IPS-15b (cell line): ENCODE measurements at regions not wholly inside any gene's neighbourhood (a gene's known extent, or its start where the extent isn't known, plus 50 kb on each side); places are given as distances from the start of the nearest gene placed in this dataset.

Source experiments
- H3K27me3 ChIP-seq: one replicate; pipeline ENCODE4 v1.6.1; 2013; ENCODE audit warnings: low read length; ENCODE audit not compliant: control insufficient read depth, insufficient read depth
- H3K36me3 ChIP-seq: one replicate; pipeline ENCODE4 v1.6.1; 2013; ENCODE audit warnings: low read length; ENCODE audit not compliant: control insufficient read depth, insufficient read depth
- H3K4me1 ChIP-seq: one replicate; pipeline ENCODE4 v1.6.1; 2013; ENCODE audit warnings: mild to moderate bottlenecking, low read length; ENCODE audit not compliant: control insufficient read depth, insufficient read depth
- H3K4me3 ChIP-seq: one replicate; pipeline ENCODE4 v1.5.1; 2013; ENCODE audit warnings: low read depth, low read length
- H3K9ac ChIP-seq: one replicate; pipeline ENCODE4 v1.6.1; 2013; ENCODE audit warnings: low read depth, mild to moderate bottlenecking, low read length
- H3K9me3 ChIP-seq: one replicate; pipeline ENCODE4 v1.6.1; 2013; ENCODE audit warnings: mild to moderate bottlenecking, low read length; ENCODE audit not compliant: control insufficient read depth, insufficient read depth

DNA sequence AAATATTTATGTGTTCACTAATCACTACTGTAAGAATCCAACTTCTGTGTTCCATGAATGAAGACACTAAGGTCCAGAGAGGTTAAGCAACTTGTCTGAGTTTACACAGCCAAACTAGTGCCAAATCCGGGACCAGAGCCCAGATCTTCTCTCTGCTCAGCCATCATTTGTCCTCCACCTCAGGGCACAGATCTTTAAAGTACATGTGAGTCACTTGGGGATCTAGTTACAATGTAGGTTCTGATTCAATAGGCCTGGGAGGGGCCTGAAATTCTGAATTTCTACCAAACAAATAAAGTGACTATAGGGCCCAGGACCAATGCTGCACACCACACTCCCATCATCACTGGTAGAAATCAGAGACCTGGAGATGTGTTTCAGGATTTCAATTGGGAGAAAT is 162.9 kb downstream of the GXYLT1 start:
- no peak overlapping the region for H3K4me3 ChIP-seq
- no peak overlapping the region for H3K9ac ChIP-seq
- no peaks in the 10 kb centered on the region for H3K27me3 ChIP-seq
- H3K9me3 ChIP-seq, result peaks cover 3% of the 10 kb centered on the region
- H3K36me3 ChIP-seq, result no peaks in the 10 kb centered on the region
- peaks cover 5% of the 10 kb centered on the region for H3K4me1 ChIP-seq

DNA sequence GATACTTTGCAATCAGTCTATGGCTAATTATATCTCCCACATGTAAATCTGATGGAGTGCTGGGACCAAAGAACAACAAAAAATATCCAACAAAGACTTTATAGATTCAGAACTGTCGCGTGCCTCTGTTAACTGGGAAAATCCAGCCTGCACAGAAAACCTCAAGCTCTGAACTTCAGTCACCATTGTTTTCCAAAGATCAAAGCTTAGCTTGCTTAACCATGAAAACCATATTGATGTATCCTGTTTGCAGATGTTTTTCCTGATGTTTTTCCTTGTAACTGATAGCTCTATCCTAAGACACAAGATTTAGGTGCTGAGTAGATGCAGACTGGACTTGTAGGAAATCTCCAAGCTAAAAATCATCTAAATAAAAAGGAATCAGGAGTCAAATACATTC is 163.7 kb downstream of the GXYLT1 start:
- peaks cover 5% of the 10 kb centered on the region for H3K4me1 ChIP-seq
- peaks cover 3% of the 10 kb centered on the region for H3K9me3 ChIP-seq
- no peak overlapping the region for H3K9ac ChIP-seq
- no peaks in the 10 kb centered on the region for H3K27me3 ChIP-seq
- H3K36me3 ChIP-seq, result no peaks in the 10 kb centered on the region
- no peak overlapping the region for H3K4me3 ChIP-seq

DNA sequence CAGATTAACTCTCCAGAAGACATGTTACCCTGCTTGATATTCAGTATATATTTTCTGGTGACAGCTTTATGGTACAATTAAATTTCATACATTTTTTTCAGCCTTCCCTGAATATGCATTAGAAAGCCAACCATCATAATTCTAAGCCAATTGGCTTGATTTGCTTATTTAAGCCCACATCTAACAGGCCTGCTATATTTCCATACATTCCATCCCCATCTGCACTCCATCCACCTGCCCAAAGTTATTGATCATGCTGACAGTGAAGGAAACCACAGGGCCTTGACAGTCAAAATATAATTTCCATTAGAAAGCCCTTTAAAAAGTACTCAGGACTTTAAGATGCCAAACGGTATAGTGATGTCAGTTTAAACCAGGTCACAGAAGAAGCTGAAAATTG is 164.3 kb downstream of the GXYLT1 start:
- no peak overlapping the region for H3K9ac ChIP-seq
- no peaks in the 10 kb centered on the region for H3K27me3 ChIP-seq
- H3K4me3 ChIP-seq, result no peak overlapping the region
- no peaks in the 10 kb centered on the region for H3K36me3 ChIP-seq
- H3K4me1 ChIP-seq, result peaks cover 5% of the 10 kb centered on the region
- H3K9me3 ChIP-seq, result peaks cover 3% of the 10 kb centered on the region

DNA sequence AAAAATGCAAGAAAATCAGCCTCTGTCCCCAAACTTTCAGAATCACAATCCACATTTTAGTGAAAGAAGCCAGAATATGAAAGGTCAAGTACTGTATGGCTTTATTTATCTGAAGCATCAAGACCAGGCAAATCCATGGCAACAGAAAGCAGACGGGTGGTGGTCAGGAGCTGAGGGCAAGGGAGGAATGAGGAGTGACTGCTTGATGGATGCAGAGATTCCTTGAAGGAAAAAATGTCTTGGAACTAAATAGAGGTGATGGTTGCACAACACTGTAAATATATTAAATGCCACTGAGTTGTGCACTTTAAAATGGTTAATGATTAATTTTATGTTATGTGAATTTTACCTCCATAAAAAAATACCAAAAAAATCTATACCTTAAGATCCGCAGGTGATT is 165.1 kb downstream of the GXYLT1 start:
- Histone ChIP-seq H3K9me3 (peaks cover 3% of the 10 kb centered on the region), H3K36me3 (no peaks in the 10 kb centered on the region), H3K4me1 (peaks cover 5% of the 10 kb centered on the region), H3K4me3 (no peak overlapping the region), H3K27me3 (no peaks in the 10 kb centered on the region), H3K9ac (no peak overlapping the region)

DNA sequence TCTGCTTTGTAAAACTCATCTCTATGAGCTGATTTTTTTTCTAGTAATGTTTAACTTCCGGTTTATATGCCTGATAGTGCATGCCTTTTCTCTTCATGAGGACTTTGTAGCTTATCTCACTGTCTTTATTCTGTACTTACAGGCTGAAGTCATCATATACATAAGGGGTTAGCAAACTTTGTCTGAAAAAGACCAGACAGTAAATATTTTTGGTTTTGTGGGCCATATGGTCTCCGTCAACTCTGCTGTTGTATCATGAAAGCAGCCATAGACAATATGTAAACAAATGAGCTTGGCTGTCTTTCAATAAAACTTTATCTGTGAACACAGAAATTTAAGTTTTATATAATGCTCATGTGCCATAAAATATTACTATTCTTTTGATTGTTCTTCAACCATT is 172.1 kb downstream of the GXYLT1 start:
- Histone ChIP-seq H3K4me3 (no peak overlapping the region), H3K4me1 (peaks cover 9% of the 10 kb centered on the region), H3K9ac (no peak overlapping the region), H3K9me3 (no peaks in the 10 kb centered on the region), H3K27me3 (no peaks in the 10 kb centered on the region), H3K36me3 (no peaks in the 10 kb centered on the region)

DNA sequence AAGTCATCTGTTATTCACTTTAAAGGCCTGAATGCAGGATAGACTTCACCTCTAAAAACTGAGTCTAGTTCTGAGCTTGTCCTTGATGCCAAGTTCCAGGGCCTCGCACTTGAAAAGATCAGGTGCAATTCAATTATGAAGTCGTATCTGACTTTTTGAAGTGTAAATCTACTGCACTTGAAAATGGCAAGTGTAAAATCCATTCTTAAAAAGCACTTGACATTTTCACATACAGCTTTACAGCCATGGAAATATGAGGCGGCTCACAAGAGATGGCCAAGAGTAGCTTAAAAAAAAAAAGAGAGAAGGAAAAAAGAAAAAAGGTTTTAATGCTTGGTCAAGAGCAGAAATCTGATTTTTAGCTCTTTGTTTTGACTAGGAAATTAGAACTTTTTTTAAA is 172.5 kb downstream of the GXYLT1 start:
- no peaks in the 10 kb centered on the region for H3K27me3 ChIP-seq
- H3K9me3 ChIP-seq, result no peaks in the 10 kb centered on the region
- no peak overlapping the region for H3K4me3 ChIP-seq
- H3K9ac ChIP-seq, result no peak overlapping the region
- peaks cover 12% of the 10 kb centered on the region for H3K4me1 ChIP-seq
- no peaks in the 10 kb centered on the region for H3K36me3 ChIP-seq

DNA sequence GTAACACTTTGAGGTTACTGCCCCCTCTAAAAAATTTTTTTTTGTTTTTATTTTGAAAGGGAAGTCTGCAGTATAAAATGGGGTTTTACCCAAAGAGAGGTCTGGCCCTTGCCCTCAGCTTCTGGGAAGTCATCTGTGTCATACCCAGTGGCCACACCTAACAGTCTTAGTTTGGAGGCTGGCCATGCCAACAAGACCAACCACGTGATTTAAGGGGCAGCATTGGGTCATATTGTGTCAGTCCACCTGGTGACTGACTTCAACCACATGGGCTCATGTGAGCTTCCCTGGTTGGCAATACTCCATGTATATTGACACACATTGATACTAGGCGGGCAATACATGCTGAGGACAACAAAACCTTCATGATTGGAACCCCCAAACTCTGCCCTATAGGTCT is 173.9 kb downstream of the GXYLT1 start:
- H3K27me3 ChIP-seq, result no peaks in the 10 kb centered on the region
- no peaks in the 10 kb centered on the region for H3K9me3 ChIP-seq
- H3K9ac ChIP-seq, result no peak overlapping the region
- no peak overlapping the region for H3K4me3 ChIP-seq
- no peaks in the 10 kb centered on the region for H3K36me3 ChIP-seq
- H3K4me1 ChIP-seq, result peaks cover 12% of the 10 kb centered on the region

DNA sequence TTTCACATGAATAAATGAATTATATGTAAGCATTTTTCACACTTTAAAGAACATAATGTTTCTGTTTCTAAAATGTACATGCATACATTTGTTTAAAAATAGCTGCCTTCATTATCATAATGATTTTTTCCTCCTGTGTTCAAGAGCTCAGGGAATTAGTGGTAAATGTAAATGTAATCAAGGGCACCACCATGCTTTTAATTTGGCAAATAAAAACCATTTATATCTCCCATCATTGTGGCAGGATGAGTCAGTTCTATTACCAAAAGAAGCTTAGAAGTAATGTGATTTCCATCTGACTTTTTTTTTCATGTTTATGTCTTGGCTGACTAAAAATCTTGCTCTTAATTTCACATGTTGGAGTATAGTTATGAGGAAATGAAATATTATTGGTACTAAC is 176.1 kb downstream of the GXYLT1 start:
- H3K4me3 ChIP-seq, result no peak overlapping the region
- H3K9ac ChIP-seq, result no peak overlapping the region

DNA sequence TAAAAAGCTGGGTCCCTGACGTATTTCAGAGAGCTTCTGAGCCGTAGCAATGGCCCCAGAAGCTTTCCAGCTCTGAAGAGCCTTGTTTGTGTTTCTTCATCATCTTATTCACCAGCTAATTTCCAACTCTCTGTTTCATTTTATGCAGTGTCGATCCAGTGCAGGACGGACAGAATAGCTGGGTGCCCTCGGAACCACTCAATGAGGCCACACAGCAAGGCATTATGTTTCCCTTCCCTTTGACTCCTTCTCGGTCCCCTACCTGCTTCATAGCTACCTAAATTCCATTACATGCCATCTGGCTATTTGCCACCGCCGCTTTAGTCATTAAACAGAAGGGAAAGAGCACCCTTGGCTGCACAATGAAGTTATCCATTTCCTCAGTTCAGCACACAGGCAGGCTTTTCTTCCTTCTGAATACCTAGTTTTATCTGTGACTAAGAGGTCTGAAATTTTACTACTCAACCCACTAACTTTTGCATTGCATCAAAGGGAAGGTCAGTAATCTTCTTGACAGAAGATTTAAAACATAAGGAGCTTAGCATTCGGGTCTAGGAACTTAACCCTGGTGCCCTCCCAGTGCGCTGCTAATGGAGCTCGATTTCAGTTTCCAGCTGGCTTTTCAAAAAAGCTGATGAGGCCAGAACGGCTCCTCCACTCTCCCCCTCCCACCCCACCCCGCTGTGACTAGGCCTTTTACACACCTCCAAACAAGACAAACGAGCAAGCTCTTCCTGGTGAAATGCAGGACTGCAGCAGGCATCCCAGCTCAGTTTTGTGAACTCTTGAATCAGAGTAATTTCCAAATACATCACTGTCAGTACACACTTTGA is 176.8 kb downstream of the GXYLT1 start:
- Histone ChIP-seq H3K4me3 (no peak overlapping the region), H3K4me1 (peaks cover 12% of the 10 kb centered on the region), H3K9ac (no peak overlapping the region), H3K27me3 (no peaks in the 10 kb centered on the region), H3K9me3 (no peaks in the 10 kb centered on the region), H3K36me3 (no peaks in the 10 kb centered on the region)

More for the DNA sequence above, 176.1 kb downstream of the GXYLT1 start:
- Histone ChIP-seq H3K27me3 (no peaks in the 10 kb centered on the region), H3K4me1 (peaks cover 12% of the 10 kb centered on the region), H3K36me3 (no peaks in the 10 kb centered on the region), H3K9me3 (no peaks in the 10 kb centered on the region)

DNA sequence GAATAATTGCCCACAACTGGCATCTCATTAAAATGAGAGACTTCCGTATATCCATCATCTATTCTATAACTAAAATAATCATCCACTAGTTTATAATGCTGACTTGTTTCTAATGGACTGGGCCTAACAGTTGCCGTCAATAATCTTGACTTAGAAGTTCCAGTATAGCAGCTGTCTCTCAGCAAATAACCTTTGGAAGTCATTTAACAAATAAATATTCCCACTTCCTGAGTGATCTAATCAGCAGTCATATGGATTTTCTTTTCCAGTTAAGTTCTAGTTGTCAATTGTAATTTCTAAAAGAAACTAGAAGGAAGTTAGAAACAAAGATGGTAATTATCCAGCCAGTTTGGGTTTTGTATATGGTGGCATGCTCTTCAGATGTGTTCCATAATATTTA is 177.8 kb downstream of the GXYLT1 start:
- peaks cover 12% of the 10 kb centered on the region for H3K4me1 ChIP-seq
- no peak overlapping the region for H3K9ac ChIP-seq
- no peaks in the 10 kb centered on the region for H3K36me3 ChIP-seq
- no peaks in the 10 kb centered on the region for H3K27me3 ChIP-seq
- H3K4me3 ChIP-seq, result no peak overlapping the region
- H3K9me3 ChIP-seq, result no peaks in the 10 kb centered on the region

DNA sequence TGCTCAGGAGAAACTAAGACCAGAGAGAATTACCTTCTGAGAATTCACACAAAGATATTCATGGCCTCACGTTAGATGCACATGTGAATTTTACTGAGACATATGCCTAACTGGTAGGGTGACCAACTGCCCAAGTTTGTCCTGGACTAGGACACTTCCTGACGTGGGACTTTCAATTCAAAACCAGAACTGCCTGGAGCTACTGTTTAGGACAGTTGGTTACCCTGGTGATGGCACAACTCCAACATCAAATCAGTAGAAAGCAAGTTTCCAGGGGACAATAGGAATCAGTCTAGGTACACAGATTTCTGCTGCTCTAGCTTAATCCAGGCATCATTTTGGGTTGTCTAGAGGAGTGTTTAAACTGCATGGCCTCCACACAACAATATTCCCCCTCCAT is 178.7 kb downstream of the GXYLT1 start:
- Histone ChIP-seq H3K27me3 (no peaks in the 10 kb centered on the region), H3K9ac (no peak overlapping the region), H3K36me3 (no peaks in the 10 kb centered on the region), H3K4me1 (peaks cover 12% of the 10 kb centered on the region), H3K4me3 (no peak overlapping the region), H3K9me3 (no peaks in the 10 kb centered on the region)

DNA sequence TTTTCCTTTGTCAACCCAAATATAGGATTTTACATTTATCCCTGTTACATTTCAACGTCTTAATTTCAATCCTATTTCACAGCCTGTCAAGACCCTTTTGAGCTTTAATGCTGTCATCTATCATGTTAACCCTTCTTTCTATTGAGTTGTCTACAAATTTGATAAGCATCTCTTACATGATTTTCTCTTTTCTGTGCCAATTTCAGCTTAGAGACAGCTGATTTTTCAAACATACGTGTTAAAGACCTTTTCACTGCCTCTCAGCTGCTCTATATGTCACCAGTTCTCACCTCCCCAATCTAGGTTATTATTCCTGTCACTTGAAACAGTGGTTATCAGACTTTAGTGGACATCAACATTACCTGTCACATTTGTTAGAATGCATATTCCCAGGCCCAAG is 181.3 kb downstream of the GXYLT1 start:
- no peaks in the 10 kb centered on the region for H3K27me3 ChIP-seq
- H3K9me3 ChIP-seq, result no peaks in the 10 kb centered on the region
- no peak overlapping the region for H3K9ac ChIP-seq
- no peak overlapping the region for H3K4me3 ChIP-seq
- H3K36me3 ChIP-seq, result no peaks in the 10 kb centered on the region
- H3K4me1 ChIP-seq, result peaks cover 6% of the 10 kb centered on the region
